ENCODE measurements at regions not wholly inside any gene's neighbourhood (a gene's known extent, or its start where the extent isn't known, plus 50 kb on each side); places are given as distances from the start of the nearest gene placed in this dataset.
"Not testable (repeated sequence)": the region's sequence is repeated elsewhere in the genome, so short reads cannot be mapped to it uniquely, and the experiment has no call there.

GRCh38 chr11:104699981-104700380 is 198.3 kb downstream of the CASP12 start:
- DNase-seq = no peak

GRCh38 chr11:104695065-104695463 is 203.2 kb downstream of the CASP12 start:
- no peak for DNase-seq

DNA sequence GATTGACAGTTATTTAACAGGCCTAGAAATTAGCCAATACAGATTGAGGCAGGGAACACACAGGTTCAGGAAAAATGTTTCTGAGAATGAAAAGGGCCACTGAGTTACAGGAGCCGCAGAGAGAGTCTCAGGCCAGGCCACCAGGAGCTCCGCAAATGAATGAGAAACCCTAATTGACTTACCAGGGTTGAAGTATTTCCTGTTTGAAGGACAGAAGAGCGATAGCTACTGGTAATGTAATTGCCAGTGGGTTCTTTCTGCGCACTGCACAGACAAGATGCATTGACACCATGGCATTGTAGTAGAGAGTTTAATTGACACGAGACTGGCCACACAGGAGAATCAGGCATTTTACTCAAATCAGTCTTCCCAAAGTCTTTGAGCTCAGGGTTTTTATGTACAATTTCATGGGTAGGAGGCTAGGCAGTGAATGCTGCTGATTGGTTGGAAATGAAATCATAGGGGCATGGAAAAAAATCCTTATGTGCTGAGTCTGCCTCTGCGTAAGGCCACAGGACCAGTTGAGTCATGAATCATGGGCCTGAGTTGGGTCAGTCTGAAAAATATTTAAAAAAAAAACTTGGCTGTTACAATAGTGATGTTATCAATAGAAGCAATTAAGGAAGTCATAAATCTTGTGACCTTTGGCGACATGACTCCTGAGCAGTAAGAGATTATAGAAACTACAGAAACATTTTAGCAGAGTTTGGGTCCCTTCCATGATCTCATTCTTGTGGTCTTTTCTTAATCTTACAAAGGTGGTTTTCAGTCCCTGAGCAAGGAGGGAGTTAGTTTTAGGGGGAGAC is 203.8 kb downstream of the CASP12 start:
- no peak for DNase-seq

DNA sequence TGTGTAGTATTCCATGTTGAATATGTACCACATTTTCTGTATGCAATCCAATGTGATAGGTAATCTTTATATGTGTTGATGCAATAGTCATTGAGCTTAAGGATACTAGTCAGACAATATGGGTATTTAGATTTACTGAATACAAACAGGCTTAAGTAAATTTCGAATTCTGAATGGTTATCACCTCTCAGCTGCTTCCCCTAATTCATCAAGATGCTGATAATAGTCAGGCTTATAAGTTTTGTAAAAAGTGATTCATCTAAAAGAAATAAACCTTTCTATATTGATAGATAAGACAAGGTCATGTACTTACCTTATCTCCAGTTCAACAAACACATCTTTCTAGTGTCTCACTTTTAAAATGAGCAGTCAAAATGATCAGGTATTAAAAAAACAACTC is 205.5 kb downstream of the CASP12 start:
- DNase-seq = no peak

DNA sequence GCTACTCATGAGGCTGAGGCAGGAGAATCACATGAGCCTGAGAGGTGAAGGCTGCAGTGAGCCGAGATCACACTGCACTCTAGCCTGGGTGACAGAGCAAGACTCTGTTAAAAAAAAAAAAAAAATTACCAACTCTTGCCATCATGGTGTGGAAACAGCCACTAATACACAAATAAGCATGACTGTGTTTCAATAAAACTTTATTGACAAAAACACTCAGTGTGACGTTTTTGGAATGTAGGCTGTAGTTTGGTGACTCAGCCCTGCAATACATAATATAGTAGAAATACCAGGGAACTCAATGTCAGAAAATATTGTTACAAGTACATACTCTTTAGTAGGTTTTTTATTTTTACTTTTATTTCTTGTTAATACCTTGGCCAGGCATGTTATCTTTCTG is 207.1 kb downstream of the CASP12 start:
- DNase-seq = no peak

GRCh38 chr11:104690241-104690640 is 208.0 kb downstream of the CASP12 start:
- DNase-seq = no peak

- DNase-seq = no peak
These were observed 209.5 kb downstream of the CASP12 start for GRCh38 chr11:104688731-104689130.

GRCh38 chr11:104682206-104682605 is 216.1 kb downstream of the CASP12 start:
- no peak for DNase-seq

DNA sequence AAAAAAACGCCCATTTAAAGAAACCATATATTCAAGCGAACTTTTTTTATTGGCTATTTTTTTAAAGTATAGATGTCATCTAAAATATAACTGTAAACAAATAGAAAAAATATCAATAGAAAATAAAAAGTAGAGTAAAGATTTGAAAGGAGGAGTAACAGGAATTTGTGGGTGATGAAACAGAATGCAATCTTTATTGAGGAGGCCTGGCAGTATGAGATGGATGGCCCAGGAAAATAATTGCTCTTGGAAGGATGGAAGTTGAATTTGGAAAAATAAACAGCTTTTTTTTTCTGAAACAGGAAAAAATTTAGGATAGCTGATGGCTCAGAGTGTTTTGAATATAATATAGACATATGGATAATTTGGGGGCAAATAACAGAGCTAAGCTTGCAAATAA is 219.0 kb downstream of the CASP12 start:
- no peak for DNase-seq

DNA sequence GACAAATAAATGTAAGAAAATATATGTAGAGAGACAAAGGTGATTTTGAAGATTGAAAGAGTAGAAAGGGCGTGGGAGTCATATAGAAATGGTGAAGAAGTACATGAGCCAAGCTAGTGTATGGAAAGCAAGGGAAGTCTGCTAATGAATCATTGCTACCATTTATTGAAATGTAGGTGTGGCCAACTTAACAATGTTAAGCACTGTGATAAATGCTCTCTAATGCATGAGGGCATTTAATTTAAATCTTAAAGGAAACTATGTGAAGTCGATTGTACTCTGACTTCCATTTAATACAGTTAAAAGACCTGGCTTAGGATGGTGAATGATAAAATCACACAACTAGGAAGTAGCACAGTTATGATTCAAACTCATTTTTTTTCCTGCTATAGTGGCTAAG is 219.9 kb downstream of the CASP12 start:
- DNase-seq = no peak

DNA sequence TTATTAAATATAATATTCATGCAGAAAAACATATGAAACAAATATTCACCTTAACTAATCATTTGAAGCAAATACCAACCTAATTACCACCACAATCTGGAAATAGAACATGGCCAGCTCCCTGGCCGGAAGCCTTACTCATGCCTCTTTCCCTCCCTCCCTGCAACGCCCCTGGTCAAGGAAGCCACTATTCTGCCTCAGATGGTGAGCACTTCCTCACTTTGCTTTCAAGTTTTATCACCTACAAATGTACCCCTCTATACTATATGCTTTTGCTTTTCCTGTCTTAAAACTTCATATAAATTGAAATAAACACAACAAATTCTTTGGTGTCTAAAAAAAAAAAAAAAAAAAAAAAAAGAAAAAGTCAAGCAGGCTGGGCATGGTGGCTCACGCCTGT is 221.2 kb downstream of the CASP12 start:
- DNase-seq = not testable (repeated sequence)

- DNase-seq = no peak
These were observed 225.4 kb downstream of the CASP12 start for GRCh38 chr11:104672897-104673296.

GRCh38 chr11:104668797-104669463 is 229.3 kb downstream of the CASP12 start:
- DNase-seq = no peak

GRCh38 chr11:104666624-104667023 is 231.6 kb downstream of the CASP12 start:
- DNase-seq = no peak

DNA sequence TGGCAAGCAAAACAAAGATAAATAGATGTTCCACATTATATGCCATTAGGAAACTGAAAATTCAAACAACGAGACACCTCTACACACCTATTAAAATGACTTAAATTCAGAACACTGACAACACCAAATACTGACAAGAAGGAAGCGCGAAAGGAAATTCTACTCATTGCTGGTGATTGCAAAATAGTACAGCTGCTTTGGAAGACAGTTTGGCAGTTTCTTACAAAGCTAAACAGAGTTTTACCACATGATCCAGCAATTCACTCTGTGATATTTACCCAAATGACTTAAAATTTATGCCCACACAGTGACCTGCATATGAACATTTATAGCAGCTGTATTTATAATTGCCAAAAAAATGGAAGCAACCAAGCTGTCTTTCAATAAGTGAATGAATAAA is 232.6 kb downstream of the CASP12 start:
- DNase-seq = no peak

DNA sequence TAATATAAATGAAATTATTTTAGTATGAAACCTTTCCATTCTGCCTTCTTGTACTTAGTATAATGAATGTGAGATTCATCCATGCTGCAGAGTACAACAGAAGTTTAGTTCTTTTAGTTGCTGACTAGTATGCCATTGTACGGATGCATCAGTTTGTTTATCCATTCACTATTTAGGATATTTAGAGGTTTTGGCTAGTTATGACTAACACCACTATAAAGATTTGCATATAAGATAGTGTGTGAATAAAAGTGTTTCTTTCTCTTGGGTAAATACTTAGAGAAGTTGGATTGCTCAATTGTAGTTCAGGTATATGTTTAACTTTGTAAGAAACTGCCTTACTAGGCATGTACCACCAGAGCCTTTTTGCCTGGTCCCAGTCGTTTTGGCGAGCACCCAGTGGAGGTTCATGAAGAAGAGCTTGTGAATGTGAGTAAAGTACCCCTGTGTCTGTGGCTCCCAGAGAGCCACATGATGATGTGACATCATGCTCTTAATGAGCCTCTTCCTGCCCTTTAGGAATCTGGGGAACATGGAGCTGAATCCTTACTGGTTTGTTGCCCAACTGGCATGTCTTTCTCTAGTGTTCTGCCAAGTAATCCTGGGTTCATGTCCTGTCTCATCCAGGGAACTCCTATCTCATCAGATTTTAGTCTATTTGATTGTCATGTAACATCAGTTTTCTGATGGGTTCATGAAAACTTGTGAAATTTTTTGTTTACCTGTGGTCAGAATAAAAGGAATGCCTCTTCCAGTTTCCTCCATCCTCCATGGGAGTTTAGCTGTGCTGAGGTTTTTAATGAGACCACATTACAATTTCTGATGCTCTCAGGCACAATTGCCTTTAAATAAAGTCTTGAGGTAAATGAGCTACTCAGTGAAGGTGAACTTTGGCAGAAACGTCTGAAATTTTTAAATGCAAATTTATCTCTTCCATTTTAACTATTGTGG is 234.8 kb downstream of the CASP12 start:
- DNase-seq = no peak

GRCh38 chr11:104661901-104662300 is 236.4 kb downstream of the CASP12 start:
- no peak for DNase-seq

- no peak for DNase-seq
These were observed 236.8 kb downstream of the CASP12 start for GRCh38 chr11:104661471-104661870.

GRCh38 chr11:104658177-104658576 is 240.1 kb downstream of the CASP12 start:
- no peak for DNase-seq

DNA sequence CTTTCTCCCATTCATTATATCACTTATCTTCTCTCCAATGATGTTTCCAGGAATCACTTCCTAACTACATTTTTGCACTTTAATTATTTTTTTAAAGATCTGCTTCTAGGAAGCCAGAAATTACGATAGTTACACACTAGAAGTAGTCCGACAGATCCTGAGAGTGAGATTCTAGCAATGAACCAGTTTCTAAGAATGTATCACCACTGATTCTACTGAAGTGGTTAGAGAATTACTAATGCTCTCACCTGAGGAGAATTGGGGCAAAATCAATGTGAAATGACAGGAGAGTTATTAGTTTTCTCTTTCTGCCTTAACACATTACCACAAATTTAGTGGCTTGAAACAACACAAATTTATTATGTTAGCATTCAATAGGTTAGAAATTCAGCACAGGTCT is 241.2 kb downstream of the CASP12 start:
- DNase-seq = no peak

DNA sequence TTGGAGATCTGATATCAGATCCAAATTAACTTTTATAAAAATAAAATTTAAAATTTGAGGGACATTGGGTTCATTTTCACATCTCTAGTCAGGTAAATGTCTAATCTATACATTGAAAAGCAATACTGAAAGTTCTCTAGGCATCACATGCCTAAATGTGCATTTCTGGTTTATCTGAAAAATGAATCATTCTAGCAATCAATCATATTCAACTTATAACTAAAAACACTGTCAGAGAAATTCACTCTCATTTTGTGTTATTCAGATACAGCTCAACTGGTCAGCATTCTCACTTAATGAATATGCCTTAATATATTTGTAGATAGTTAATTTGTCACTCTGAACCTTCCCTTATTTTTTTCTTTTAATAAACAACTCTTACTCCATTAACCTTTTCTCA is 243.2 kb downstream of the CASP12 start:
- no peak for DNase-seq

DNA sequence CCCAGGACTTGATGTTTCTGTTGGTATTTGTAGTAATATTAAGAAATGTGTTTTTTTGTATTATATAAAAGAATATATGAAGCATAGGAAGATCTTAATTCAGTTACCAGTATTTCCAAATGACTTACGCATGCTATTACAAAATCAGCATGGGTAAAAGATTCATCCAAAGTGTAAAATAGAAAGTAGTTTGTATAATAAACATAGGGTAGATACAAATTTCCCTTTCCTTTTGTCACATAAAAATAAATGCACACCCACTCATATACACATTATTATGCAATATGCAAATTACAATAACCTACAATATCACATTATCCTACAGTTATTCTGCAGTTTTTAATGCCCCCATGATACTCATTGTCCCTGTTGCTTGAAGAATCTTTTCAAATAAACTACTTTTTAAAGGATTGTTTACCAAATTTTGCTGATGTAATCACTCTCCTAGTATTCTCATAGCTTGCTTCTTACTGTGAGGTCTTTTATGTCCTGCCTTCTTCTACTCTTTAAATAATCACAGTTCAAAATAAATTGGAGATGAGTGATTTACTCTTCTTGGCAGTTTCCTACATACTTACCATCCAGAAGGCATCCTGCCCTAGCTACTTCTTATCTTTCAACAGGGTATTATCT is 244.0 kb downstream of the CASP12 start:
- no peak for DNase-seq

DNA sequence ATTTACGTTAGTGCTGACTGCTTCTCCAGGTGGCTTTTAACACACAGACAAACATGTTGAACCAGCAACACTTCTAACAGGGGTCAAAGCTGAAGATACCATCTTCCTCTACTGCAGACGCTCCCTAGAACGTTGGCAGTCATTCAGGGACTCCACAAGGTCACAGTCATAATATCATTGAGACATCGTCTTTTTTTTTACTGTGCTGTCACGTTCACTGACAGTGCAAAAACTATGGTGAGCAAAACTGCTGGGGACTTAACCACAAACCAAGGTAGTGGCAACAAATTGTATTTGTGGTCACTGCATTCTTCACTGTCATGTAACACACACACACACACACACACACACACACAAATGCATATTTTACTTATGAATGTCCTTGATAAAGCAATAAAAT is 244.9 kb downstream of the CASP12 start:
- no peak for DNase-seq

Data from stimulated activated CD4-positive, alpha-beta T cell treated with anti-CD3 and anti-CD28 coated beads, Interleukin-4, amount 100 ng/mL, for 24 hours (primary cell).